GM06990 (cell line): ENCODE measurements at regions not wholly inside any gene's neighbourhood (a gene's known extent, or its start where the extent isn't known, plus 50 kb on each side); places are given as distances from the start of the nearest gene placed in this dataset.

Experiments used
- DNase-seq: peaks from one replicate; pipeline ENCODE4 v3.0.0-alpha.2; 2011; ENCODE audit not compliant: insufficient read length; ENCODE audit errors: extremely low read depth
- H3K27me3 ChIP-seq: replicated peaks from 2 replicates; pipeline ENCODE4 v1.6.0; 2011; ENCODE audit warnings: low read length; ENCODE audit not compliant: control insufficient read depth, insufficient read depth
- H3K36me3 ChIP-seq: 2 replicates; pipeline ENCODE4 v1.5.1; 2011; ENCODE audit warnings: low read length; ENCODE audit not compliant: control insufficient read depth, insufficient read depth
- H3K4me3 ChIP-seq: replicated peaks from 2 replicates; pipeline ENCODE4 v1.5.1; 2011; ENCODE audit warnings: low read depth, mild to moderate bottlenecking, control low read depth, low read length
- TF ChIP-seq, protein P1 (sequence below): IDR thresholded peaks from 2 replicates; pipeline ENCODE4 v1.5.1; 2011; ENCODE audit warnings: low read length, control low read depth, mild to moderate bottlenecking, inconsistent platforms; ENCODE audit not compliant: insufficient read depth, poor library complexity, severe bottlenecking

DNA sequence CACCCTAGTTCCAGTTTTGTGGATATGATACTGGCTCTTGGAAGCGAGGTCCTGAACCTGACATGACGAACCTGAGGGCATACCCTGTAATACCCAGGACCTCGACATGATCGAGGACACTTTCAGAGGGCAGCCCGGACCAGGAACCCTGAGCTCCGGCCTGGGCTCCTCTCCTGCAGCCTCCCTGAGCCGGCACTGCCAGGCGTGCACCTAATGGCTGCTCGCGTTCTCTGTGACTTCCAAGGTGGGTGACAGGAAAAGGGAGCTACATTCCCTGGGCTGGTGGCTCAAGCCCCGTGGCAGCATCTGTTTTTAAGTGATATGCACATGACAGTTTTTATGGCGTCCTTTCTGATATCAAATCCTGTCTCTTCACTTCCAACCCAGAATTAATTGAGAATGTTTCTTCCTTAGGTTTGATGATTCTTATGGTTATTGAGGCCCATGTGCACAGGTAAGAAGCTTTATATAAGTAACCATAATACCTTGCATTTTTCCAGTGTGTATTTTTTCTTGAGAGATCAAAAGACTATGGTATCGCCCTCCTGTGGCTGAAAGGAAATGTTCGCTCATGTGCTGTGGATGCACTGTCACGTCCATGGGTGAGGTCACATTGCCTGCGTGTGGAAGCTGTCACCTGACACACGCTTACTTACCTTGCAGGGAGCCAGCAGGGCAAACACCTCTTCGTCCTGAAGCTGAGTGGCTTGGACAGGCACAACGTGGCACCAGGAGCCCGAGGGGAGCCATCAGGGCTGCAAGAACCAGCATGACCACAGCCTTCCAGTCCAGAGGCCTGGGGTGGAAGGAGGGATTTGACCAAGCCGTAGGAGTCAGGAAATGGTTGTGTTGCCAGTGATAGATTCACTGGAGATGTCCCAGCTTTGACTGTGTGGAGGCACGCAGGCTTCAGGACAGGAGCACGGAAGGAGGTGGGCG is 367.4 kb upstream of the MYT1L start:
- DNase-seq = no peak
- TF ChIP-seq, protein P1, sequence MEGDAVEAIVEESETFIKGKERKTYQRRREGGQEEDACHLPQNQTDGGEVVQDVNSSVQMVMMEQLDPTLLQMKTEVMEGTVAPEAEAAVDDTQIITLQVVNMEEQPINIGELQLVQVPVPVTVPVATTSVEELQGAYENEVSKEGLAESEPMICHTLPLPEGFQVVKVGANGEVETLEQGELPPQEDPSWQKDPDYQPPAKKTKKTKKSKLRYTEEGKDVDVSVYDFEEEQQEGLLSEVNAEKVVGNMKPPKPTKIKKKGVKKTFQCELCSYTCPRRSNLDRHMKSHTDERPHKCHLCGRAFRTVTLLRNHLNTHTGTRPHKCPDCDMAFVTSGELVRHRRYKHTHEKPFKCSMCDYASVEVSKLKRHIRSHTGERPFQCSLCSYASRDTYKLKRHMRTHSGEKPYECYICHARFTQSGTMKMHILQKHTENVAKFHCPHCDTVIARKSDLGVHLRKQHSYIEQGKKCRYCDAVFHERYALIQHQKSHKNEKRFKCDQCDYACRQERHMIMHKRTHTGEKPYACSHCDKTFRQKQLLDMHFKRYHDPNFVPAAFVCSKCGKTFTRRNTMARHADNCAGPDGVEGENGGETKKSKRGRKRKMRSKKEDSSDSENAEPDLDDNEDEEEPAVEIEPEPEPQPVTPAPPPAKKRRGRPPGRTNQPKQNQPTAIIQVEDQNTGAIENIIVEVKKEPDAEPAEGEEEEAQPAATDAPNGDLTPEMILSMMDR = peak; percentile 32
- Histone ChIP-seq H3K4me3 (no peak overlapping the region), H3K36me3 (no peaks in the 10 kb centered on the region), H3K27me3 (no peaks in the 10 kb centered on the region; the same call in 1 of the 2 replicates)

DNA sequence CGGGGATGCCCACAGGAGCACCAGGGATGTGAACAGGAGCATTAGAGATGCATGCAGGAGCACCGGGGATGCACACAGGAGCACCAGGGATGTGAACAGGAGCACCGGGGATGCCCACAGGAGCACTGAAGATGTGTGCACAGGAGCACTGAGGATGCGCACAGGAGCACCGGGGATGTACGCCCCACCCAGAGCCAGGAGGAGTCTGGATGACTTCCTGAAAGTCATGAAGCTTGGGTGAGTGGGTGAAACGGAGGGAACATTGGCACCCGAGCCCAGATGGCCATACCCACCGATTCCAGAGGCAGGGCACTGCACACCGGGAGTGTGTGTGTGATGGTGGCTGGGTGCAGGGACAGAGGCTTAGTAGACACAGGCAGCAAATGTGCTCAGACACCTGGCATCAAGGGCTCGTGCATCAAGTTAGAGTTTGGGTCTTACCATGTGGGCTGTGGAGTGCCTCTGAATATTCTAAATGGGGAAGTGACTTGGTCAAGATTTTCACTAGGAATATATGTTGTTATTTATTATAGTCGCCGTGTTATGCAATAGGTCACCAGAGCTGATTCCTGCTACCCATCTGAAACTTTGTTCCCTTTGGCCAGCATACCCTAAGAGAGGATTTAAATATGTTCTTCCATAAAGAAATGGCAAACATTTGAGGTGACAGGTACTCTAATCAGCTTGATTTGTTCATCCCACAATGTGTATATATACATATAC is 365.8 kb upstream of the MYT1L start:
- no peaks in the 10 kb centered on the region for H3K36me3 ChIP-seq
- TF ChIP-seq, protein P1 = no peak
- no peaks in the 10 kb centered on the region; the same call in 1 of the 2 replicates for H3K27me3 ChIP-seq
- H3K4me3 ChIP-seq = no peak overlapping the region
- no peak for DNase-seq

DNA sequence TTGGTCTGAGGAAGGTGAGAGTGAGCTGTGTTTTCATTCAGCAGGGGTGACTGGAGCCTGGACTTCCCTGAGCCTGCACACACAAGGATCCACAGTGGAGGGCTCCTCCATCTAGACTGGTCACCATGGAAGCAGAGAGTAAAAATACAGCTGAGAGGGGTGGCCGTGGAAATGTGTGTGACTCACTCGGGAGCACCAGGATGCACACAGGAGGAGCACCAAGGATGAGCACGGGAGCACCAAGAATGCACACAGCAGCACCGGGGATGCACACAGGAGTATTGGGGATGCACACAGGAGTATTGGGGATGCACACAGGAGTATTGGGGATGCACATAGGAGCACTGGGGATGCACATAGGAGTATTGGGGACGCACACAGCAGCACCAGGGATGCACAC is 365.2 kb upstream of the MYT1L start:
- no peaks in the 10 kb centered on the region for H3K27me3 ChIP-seq
- no peak overlapping the region for H3K4me3 ChIP-seq
- no peaks in the 10 kb centered on the region for H3K36me3 ChIP-seq
- no peak for DNase-seq
- TF ChIP-seq, protein P1 = no peak

DNA sequence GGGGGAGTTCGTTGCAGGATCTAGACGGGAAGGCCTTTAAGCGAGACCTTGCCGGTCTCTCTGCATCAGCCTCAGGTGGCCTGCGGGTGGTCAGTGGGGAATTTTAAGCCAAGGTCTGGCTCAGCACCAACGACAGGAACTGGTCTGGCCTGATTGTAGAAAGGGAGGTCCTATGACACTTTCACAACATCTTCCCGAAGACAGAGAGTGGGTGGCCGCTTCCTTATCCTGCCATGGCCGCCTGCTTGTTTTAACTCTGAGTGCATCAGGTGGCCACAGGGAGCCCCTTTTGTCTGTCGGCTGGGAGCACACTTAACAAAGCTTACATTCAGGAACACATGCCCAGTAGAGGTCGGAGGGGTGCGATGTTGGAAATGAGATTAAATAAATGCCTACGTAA is 363.7 kb upstream of the MYT1L start:
- TF ChIP-seq, protein P1 = no peak
- H3K36me3 ChIP-seq = no peaks in the 10 kb centered on the region
- no peak overlapping the region for H3K4me3 ChIP-seq
- DNase-seq = no peak
- H3K27me3 ChIP-seq = no peaks in the 10 kb centered on the region

DNA sequence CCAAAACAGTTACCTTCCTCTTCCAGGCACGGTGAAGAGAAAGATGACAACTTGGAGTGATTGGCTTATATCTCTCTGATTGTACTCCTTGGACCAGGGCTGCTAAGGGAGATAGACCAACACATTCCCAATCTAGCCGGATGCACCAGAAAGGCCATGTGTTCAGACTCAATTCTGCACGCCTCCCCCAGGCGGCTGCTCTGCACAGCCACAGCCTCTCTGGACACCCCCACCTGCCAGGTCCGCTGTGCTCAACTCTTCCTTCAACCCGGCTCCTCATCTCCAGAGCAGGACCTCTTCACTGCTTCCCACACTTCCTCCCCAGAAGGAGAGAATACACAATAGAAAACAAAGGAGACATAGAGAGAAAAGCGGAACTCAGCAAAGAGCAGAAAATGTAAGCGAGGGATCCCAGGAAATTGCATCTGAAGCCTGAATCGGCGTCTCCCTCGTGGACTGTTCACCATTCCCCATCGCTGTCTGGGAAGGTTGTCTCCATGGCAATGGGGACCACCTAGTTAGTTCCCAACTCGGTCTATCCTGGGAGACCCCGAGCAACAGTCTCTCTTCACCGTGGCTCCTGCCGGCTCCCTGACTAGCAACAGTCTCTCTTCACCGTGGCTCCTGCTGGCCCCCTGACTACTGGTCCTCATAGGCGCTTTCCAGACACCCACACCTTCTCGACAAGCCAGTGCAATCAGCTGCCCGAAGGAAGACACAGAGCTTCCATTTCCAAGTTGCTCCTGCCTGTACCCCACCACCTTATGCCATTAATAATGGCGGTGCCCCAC is 361.7 kb upstream of the MYT1L start:
- DNase-seq = no peak
- Histone ChIP-seq H3K36me3 (no peaks in the 10 kb centered on the region), H3K4me3 (no peak overlapping the region), H3K27me3 (no peaks in the 10 kb centered on the region)
- TF ChIP-seq, protein P1 = no peak
